Loucy (cell line): ENCODE measurements at regions not wholly inside any gene's neighbourhood (a gene's known extent, or its start where the extent isn't known, plus 50 kb on each side); places are given as distances from the start of the nearest gene placed in this dataset.

Experiments
- H2AFZ ChIP-seq: fragments of 200-600 bp; sonication (generic); 2 replicates; pipeline ENCODE4 v1.6.0; 2016; ENCODE audit warnings: antibody characterized with exemption, mild to moderate bottlenecking, low read length, moderate library complexity
- H3F3A ChIP-seq: fragments of 200-600 bp; 2 replicates; pipeline ENCODE4 v1.6.0; 2016; ENCODE audit warnings: antibody characterized with exemption, low read depth, mild to moderate bottlenecking
- H3K27me3 ChIP-seq: fragments of 200-600 bp; sonication (generic); 2 replicates; pipeline ENCODE4 v1.6.1; 2014; ENCODE audit warnings: low read length, mild to moderate bottlenecking; ENCODE audit not compliant: insufficient read depth, poor library complexity, severe bottlenecking
- H3K36me3 ChIP-seq: fragments of 200-600 bp; sonication (generic); 2 replicates; pipeline ENCODE4 v1.6.1; 2016; ENCODE audit warnings: low read length; ENCODE audit not compliant: insufficient read depth
- H3K4me1 ChIP-seq: fragments of 200-600 bp; sonication (generic); 2 replicates; pipeline ENCODE4 v1.5.1; 2014; ENCODE audit warnings: low read length, mild to moderate bottlenecking; ENCODE audit not compliant: insufficient read depth, poor library complexity, severe bottlenecking
- H3K4me2 ChIP-seq: fragments of 200-600 bp; sonication (generic); 2 replicates; pipeline ENCODE4 v1.6.0; 2014; ENCODE audit warnings: antibody characterized with exemption, low read length, low read depth, mild to moderate bottlenecking; ENCODE audit not compliant: poor library complexity, severe bottlenecking
- H3K4me3 ChIP-seq: fragments of 200-600 bp; sonication (generic); 2 replicates; pipeline ENCODE4 v1.5.1; 2014; ENCODE audit warnings: low read length, mild to moderate bottlenecking, mixed read lengths; ENCODE audit not compliant: poor library complexity, severe bottlenecking
- H3K79me2 ChIP-seq: fragments of 200-600 bp; sonication (generic); 2 replicates; pipeline ENCODE4 v1.6.1; 2014; ENCODE audit warnings: low read length; ENCODE audit not compliant: insufficient read depth
- H3K9ac ChIP-seq: fragments of 200-600 bp; sonication (generic); 2 replicates; pipeline ENCODE4 v1.6.0; 2014; ENCODE audit warnings: mild to moderate bottlenecking, low read depth, low read length, moderate library complexity; ENCODE audit not compliant: poor library complexity, severe bottlenecking
- H3K9me2 ChIP-seq: fragments of 200-600 bp; sonication (generic); replicated peaks from 2 replicates; pipeline ENCODE4 v1.6.1; 2016; ENCODE audit warnings: low read depth, low read length, mixed read lengths
- H3K9me3 ChIP-seq: fragments of 200-600 bp; sonication (generic); 2 replicates; pipeline ENCODE4 v1.6.1; 2014; ENCODE audit warnings: mild to moderate bottlenecking, antibody characterized with exemption, low read length, low read depth; ENCODE audit not compliant: insufficient read depth
- H4K20me1 ChIP-seq: fragments of 200-600 bp; sonication (generic); 2 replicates; pipeline ENCODE4 v1.6.0; 2014; ENCODE audit warnings: antibody characterized with exemption, low read length, mild to moderate bottlenecking; ENCODE audit not compliant: insufficient read depth, poor library complexity, severe bottlenecking
- EZH2phosphoT487 ChIP-seq: fragments of 200-600 bp; IDR thresholded peaks from 2 replicates; pipeline ENCODE4 v1.6.1; 2018; ENCODE audit warnings: antibody characterized with exemption, mild to moderate bottlenecking, moderate library complexity, borderline replicate concordance
- TF ChIP-seq, protein P1 (sequence below): fragments of 200-600 bp; sonication (generic); conservative IDR thresholded peaks from 2 replicates; pipeline ENCODE4 v1.5.1; 2014; ENCODE audit warnings: mild to moderate bottlenecking, antibody characterized with exemption, low read length

GRCh38 chr6:9085054-9085708, 649.8 kb upstream of the SLC35B3 start:
- Histone ChIP-seq H3K9me3 (no peaks in the 10 kb centered on the region), H3K79me2 (no peaks in the 10 kb centered on the region), H2AFZ (no peak overlapping the region), H4K20me1 (no peaks in the 10 kb centered on the region), H3K4me2 (no peak overlapping the region), H3K36me3 (no peaks in the 10 kb centered on the region), H3K9me2 (no peaks in the 10 kb centered on the region), H3K4me3 (no peak overlapping the region), H3K9ac (no peak overlapping the region), H3K27me3 (no peaks in the 10 kb centered on the region), H3K4me1 (no peaks in the 10 kb centered on the region), H3F3A (no peaks in the 10 kb centered on the region)
- TF ChIP-seq EZH2phosphoT487 = no peak
- TF ChIP-seq, protein P1, sequence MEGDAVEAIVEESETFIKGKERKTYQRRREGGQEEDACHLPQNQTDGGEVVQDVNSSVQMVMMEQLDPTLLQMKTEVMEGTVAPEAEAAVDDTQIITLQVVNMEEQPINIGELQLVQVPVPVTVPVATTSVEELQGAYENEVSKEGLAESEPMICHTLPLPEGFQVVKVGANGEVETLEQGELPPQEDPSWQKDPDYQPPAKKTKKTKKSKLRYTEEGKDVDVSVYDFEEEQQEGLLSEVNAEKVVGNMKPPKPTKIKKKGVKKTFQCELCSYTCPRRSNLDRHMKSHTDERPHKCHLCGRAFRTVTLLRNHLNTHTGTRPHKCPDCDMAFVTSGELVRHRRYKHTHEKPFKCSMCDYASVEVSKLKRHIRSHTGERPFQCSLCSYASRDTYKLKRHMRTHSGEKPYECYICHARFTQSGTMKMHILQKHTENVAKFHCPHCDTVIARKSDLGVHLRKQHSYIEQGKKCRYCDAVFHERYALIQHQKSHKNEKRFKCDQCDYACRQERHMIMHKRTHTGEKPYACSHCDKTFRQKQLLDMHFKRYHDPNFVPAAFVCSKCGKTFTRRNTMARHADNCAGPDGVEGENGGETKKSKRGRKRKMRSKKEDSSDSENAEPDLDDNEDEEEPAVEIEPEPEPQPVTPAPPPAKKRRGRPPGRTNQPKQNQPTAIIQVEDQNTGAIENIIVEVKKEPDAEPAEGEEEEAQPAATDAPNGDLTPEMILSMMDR = no peak

DNA sequence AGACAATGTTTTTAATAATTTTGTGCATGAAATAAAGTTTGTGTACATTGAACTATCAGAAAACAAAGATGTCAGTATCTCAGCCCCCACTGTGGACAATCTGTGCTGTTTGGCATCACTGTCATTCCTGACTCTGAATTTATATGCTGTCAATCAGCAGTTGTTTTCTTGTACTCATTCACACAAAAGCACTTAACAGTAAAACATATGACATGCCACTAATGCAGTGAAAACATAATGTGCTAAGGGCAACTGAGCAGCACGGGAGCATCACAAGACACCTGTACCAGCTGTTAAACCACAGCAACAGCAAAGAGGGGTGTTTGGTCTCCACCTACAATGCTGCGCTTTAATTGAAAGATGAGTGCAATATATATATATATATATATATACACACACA, 647.8 kb upstream of the SLC35B3 start:
- H3K9me3 ChIP-seq = no peaks in the 10 kb centered on the region
- H3F3A ChIP-seq = no peaks in the 10 kb centered on the region
- no peaks in the 10 kb centered on the region for H3K79me2 ChIP-seq
- H4K20me1 ChIP-seq = no peaks in the 10 kb centered on the region
- no peaks in the 10 kb centered on the region for H3K36me3 ChIP-seq
- no peak overlapping the region for H3K4me3 ChIP-seq
- H3K27me3 ChIP-seq = no peaks in the 10 kb centered on the region
- TF ChIP-seq, protein P1 = no peak
- no peak for TF ChIP-seq EZH2phosphoT487
- no peaks in the 10 kb centered on the region for H3K4me1 ChIP-seq
- no peaks in the 10 kb centered on the region for H3K9me2 ChIP-seq
- no peak overlapping the region for H2AFZ ChIP-seq
- no peak overlapping the region for H3K9ac ChIP-seq
- H3K4me2 ChIP-seq = no peak overlapping the region

DNA sequence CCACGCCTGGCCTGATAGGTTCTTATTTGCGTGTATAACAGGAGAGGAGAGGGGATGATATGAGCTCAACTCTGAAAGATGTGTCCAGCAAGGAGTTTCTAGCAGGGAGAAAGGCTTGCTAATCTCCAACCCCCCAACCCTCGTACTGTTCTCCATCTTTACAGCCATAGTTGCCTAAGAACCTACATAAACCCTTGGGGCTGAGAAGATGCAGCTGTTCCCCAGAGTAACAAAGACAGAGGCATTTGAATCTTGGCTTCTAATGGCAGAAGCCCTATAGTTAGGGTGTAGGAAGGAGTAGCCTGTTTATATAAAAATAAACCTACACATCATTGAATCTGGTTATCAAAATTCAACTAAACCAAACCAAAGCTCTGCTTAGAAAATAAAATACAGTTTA, 631.4 kb upstream of the SLC35B3 start:
- Histone ChIP-seq H3K79me2 (no peaks in the 10 kb centered on the region), H3K4me1 (no peaks in the 10 kb centered on the region), H3K9me2 (no peaks in the 10 kb centered on the region), H4K20me1 (no peaks in the 10 kb centered on the region), H3K27me3 (no peaks in the 10 kb centered on the region), H3K9ac (no peak overlapping the region), H2AFZ (no peak overlapping the region), H3K9me3 (0 out of 2 replicates have a peak, but pooled peaks cover 5% of the 10 kb centered on the region), H3K36me3 (no peaks in the 10 kb centered on the region), H3F3A (no peaks in the 10 kb centered on the region), H3K4me2 (no peak overlapping the region), H3K4me3 (no peak overlapping the region)
- no peak for TF ChIP-seq EZH2phosphoT487
- TF ChIP-seq, protein P1 = no peak
